K562 (cell line): ENCODE measurements at regions not wholly inside any gene's neighbourhood (a gene's known extent, or its start where the extent isn't known, plus 50 kb on each side); places are given as distances from the start of the nearest gene placed in this dataset.

ENCODE experiments used
- ELK1 ChIP-seq: sonication (generic); formaldehyde crosslinking; IDR thresholded peaks from 2 replicates; pipeline ENCODE4 v1.8.1; 2022; ENCODE audit warnings: missing genetic modification reagents
- FOXM1 ChIP-seq, 2 experiments: fragments of 450-650 bp in 1 of 2; sonication (generic) in 1 of 2; formaldehyde crosslinking in 1 of 2; IDR thresholded peaks; 2 replicates each; pipeline versions ENCODE4 v1.6.1 to v1.9.0; 2017 to 2022; ENCODE audit warnings: low read depth in 2 of 2, mild to moderate bottlenecking in 2 of 2, missing genetic modification reagents in 1 of 2, moderate library complexity in 1 of 2
- MYC ChIP-seq, 2 experiments: fragments of 250-450 bp in 1 of 2; sonication (Bioruptor Pico) in 1 of 2; IDR thresholded peaks; 2 replicates each; pipeline versions ENCODE4 v1.5.1 to v1.6.1; 2012 to 2021; ENCODE audit warnings: low read depth in 2 of 2, borderline replicate concordance in 1 of 2, improper control_type of control experiment in 1 of 2, low read length in 1 of 2, mild to moderate bottlenecking in 1 of 2, moderate library complexity in 1 of 2
- SRF ChIP-seq, 2 experiments: fragments of 250-450, 450-650 bp in 1 of 2; sonication (Bioruptor Pico) in 1 of 2; sonication (generic) in 1 of 2; formaldehyde crosslinking; IDR thresholded peaks; 2 replicates each; pipeline versions ENCODE4 v1.5.0 to v1.5.1; 2020 to 2022; ENCODE audit warnings: mild to moderate bottlenecking in 1 of 2, missing genetic modification reagents in 1 of 2
- ZNF282 ChIP-seq: sonication (generic); formaldehyde crosslinking; IDR thresholded peaks from 2 replicates; pipeline ENCODE4 v1.8.1; 2023; ENCODE audit warnings: missing genetic modification reagents
- ZNF785 ChIP-seq: fragments of 250-450 bp; sonication (Bioruptor Pico); IDR thresholded peaks from 2 replicates; pipeline ENCODE4 v1.4.0; 2020; ENCODE audit warnings: mild to moderate bottlenecking
- TF ChIP-seq, protein P1 (sequence below): fragments of 200-600 bp; sonication (generic); IDR thresholded peaks from one replicate; pipeline ENCODE4 v1.6.1; 2012; ENCODE audit warnings: mild to moderate bottlenecking, low read depth, low read length, inconsistent platforms

GRCh38 chr4:126007142-126007541 lies 692.4 kb downstream of the FAT4 start (continued):
- TF ChIP-seq, protein P1, sequence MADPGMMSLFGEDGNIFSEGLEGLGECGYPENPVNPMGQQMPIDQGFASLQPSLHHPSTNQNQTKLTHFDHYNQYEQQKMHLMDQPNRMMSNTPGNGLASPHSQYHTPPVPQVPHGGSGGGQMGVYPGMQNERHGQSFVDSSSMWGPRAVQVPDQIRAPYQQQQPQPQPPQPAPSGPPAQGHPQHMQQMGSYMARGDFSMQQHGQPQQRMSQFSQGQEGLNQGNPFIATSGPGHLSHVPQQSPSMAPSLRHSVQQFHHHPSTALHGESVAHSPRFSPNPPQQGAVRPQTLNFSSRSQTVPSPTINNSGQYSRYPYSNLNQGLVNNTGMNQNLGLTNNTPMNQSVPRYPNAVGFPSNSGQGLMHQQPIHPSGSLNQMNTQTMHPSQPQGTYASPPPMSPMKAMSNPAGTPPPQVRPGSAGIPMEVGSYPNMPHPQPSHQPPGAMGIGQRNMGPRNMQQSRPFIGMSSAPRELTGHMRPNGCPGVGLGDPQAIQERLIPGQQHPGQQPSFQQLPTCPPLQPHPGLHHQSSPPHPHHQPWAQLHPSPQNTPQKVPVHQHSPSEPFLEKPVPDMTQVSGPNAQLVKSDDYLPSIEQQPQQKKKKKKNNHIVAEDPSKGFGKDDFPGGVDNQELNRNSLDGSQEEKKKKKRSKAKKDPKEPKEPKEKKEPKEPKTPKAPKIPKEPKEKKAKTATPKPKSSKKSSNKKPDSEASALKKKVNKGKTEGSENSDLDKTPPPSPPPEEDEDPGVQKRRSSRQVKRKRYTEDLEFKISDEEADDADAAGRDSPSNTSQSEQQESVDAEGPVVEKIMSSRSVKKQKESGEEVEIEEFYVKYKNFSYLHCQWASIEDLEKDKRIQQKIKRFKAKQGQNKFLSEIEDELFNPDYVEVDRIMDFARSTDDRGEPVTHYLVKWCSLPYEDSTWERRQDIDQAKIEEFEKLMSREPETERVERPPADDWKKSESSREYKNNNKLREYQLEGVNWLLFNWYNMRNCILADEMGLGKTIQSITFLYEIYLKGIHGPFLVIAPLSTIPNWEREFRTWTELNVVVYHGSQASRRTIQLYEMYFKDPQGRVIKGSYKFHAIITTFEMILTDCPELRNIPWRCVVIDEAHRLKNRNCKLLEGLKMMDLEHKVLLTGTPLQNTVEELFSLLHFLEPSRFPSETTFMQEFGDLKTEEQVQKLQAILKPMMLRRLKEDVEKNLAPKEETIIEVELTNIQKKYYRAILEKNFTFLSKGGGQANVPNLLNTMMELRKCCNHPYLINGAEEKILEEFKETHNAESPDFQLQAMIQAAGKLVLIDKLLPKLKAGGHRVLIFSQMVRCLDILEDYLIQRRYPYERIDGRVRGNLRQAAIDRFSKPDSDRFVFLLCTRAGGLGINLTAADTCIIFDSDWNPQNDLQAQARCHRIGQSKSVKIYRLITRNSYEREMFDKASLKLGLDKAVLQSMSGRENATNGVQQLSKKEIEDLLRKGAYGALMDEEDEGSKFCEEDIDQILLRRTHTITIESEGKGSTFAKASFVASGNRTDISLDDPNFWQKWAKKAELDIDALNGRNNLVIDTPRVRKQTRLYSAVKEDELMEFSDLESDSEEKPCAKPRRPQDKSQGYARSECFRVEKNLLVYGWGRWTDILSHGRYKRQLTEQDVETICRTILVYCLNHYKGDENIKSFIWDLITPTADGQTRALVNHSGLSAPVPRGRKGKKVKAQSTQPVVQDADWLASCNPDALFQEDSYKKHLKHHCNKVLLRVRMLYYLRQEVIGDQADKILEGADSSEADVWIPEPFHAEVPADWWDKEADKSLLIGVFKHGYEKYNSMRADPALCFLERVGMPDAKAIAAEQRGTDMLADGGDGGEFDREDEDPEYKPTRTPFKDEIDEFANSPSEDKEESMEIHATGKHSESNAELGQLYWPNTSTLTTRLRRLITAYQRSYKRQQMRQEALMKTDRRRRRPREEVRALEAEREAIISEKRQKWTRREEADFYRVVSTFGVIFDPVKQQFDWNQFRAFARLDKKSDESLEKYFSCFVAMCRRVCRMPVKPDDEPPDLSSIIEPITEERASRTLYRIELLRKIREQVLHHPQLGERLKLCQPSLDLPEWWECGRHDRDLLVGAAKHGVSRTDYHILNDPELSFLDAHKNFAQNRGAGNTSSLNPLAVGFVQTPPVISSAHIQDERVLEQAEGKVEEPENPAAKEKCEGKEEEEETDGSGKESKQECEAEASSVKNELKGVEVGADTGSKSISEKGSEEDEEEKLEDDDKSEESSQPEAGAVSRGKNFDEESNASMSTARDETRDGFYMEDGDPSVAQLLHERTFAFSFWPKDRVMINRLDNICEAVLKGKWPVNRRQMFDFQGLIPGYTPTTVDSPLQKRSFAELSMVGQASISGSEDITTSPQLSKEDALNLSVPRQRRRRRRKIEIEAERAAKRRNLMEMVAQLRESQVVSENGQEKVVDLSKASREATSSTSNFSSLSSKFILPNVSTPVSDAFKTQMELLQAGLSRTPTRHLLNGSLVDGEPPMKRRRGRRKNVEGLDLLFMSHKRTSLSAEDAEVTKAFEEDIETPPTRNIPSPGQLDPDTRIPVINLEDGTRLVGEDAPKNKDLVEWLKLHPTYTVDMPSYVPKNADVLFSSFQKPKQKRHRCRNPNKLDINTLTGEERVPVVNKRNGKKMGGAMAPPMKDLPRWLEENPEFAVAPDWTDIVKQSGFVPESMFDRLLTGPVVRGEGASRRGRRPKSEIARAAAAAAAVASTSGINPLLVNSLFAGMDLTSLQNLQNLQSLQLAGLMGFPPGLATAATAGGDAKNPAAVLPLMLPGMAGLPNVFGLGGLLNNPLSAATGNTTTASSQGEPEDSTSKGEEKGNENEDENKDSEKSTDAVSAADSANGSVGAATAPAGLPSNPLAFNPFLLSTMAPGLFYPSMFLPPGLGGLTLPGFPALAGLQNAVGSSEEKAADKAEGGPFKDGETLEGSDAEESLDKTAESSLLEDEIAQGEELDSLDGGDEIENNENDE, result no peak
- TF ChIP-seq SRF (CRISPR knock-in tag; IDR thresholded peaks at IDR 0.05), result no peak
- TF ChIP-seq ELK1 (CRISPR knock-in tag), result no peak
- TF ChIP-seq ZNF785 (CRISPR knock-in tag), result no peak
- no peak for TF ChIP-seq ZNF282
- no peak for TF ChIP-seq FOXM1 (IDR thresholded peaks at IDR 0.05; ENCODE audit: low read depth)
- no peak for TF ChIP-seq FOXM1 (CRISPR knock-in tag; IDR thresholded peaks at IDR 0.05; ENCODE audit: low read depth)
- TF ChIP-seq MYC (IDR thresholded peaks at IDR 0.05; ENCODE audit: low read depth, low read length), result no peak
- TF ChIP-seq MYC (CRISPR knock-in tag; IDR thresholded peaks at IDR 0.05; ENCODE audit: borderline replicate concordance, low read depth), result no peak
